Forelimb muscle (tissue), 1 donor: ENCODE measurements at regions not wholly inside any gene's neighbourhood (a gene's known extent, or its start where the extent isn't known, plus 50 kb on each side); places are given as distances from the start of the nearest gene placed in this dataset.

Experiments used
- DNase-seq: peaks from one replicate; pipeline ENCODE4 v3.0.0-alpha.2; 2013; ENCODE audit warnings: low read depth

DNA sequence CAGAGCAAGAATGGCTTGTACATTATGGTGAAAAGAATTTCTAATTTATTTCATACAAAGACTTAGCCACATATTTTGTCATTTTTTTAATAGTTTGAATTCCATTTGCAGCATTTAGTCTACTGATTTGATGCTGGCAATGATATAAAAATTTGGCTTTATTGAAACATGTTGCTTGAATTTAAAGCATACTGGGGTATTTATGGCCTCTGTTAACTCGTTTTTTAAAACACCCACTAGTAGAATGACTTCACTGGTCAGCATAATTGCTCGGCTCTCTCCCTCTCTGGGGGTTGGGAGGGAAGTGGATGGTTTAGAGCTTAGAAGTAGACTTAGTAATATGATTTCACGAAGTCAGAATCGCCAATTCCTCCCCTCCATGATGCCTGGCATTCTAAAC is 354.9 kb upstream of the HTR2A start:
- DNase-seq, result no peak

DNA sequence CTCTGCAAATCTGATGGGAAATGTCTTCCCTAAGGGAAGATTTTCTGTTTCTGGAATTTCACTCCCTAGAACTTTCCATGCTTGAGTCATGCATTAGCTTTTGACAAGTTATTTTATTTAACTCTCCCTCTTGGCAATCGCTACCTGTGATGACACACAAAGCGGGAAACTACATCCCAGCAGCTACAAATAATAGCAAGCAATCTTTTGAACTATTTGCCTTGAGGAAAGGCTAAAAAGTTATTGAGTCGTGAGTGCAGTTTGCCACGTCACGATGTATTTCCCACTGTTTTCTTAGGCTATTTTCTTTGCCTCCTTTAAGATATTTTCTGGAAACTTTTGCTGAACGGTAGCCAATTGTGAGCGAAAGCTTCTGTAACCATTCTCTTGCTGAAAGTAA is 353.3 kb upstream of the HTR2A start:
- DNase-seq, result peak; percentile 53

DNA sequence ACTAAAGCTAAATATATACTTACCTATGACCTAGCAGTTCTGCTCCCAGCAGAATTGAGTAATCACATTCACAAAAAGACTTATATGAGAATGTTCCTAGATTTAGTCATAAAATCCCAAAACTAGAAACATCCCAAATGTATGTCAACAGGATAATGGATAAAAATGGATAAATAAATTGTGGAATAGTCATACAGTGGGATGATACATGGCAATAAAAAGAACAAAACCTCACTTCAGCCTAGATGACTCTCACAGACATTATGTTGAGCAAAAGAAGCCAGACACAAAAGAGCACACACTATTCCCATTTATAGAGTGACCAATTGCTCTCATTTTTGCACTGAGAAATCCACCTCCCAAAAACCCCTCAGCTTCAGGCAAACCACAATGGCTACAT is 352.4 kb upstream of the HTR2A start:
- no peak for DNase-seq

DNA sequence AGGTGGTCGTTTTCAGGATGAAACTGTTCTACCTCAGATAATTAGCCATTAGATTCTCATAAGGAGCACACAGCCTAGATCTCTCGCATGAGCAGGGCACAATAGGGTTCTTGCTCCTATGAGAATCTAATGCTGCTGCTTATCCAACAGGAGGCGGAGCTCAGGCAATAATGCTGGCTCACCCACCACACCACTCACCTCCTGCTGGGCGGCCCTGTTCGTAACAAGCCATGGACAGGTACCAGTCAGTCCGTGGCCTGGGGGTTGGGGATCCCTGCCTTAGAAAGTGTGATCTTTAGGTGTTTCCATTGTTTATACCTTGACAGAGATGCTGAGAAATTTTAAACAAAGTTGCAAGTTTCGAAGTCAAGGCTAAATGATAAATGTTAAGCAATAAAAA is 344.6 kb upstream of the HTR2A start:
- no peak for DNase-seq

DNA sequence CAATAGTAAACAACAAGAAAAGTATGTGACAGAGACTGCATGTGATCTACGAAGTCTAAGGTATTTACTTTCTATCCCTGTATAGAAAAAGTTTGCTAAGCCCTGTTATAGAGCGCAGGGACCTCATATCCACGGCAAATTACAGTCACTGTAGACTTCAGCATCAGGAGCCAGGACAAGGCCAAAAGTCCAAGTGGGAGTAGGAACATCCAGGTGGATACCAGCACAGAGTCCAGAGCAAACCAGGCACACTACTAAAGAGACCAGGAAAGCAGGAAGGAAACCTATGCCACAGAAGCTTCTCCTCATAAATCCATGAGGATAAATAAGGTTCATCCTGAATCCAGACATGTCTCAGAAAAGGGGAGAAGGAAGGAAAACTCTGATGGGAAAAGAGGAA is 342.2 kb upstream of the HTR2A start:
- DNase-seq, result no peak

DNA sequence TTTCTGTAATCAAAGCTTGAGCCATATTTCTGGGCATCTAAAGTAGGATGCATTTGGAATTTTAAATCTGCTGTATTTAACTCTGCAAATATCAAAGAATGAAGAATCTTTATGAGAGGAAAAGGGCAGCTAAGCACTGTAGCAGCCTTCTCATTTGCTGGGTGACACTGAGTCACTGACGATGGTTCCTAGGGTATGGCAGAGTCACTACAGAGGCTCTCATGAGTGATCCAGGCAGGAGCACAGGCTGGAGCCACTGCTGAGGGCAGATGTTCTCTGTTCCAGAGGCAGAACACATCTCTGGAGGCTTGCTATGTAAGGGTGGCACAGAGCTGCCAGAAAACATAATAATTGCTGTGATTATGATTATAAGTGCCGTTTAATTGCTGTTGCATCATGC is 340.7 kb upstream of the HTR2A start:
- DNase-seq, result no peak

DNA sequence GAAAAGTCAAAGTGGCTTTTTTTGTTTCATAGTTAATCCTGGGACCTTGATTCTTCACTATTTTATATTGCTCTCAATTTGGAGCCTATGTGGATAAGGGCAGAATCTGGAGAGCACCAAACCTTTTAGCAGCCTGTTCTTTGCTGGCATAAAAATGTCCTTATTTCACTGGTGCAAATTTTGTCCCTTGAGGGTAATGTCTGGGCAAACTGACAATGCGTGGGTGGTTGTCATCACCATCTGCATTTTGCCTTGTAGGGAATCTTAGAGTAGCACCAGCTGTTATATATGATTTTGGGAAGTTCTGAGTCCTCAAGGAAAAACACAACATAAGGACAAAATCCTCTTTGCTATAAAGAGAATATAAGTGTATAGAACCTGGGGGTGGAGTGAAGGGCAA is 336.9 kb upstream of the HTR2A start:
- DNase-seq, result no peak

DNA sequence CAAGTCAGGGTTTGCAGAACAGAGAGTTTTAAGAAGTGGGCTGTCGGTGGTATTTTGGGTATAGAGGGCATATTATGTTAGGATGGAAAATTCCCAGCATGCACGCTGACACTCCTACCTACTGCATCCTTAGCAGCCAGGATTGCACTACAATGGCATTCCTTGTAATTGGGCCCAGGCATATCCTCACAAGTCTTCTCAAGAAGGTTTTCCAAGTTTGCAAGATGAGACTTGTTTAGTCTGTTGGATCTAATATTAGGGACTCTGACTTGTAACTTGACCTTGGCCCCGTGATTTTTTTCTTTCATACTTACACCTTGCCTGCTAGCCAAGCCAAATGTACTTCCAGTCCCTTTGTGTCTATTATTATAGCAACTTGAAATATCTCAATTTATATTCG is 335.7 kb upstream of the HTR2A start:
- no peak for DNase-seq

DNA sequence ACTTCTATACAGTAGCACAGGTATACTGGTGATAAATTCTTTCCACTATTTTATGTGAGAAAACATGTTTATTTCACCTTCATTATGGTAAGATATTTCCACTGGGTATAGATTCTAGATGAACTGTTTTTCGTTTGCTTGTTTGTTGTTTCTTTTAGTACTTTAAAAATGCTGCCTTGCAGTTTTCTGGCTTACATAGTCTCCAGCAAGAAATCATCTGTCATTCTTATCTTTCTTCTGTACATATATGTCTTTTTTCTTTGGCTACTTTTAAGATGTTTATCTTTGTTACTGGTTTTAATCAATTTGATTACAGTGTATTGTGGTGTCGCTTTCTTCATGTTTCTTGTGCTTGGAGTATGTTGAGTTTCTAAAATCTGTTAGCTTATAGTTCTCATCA is 333.3 kb upstream of the HTR2A start:
- DNase-seq, result no peak

DNA sequence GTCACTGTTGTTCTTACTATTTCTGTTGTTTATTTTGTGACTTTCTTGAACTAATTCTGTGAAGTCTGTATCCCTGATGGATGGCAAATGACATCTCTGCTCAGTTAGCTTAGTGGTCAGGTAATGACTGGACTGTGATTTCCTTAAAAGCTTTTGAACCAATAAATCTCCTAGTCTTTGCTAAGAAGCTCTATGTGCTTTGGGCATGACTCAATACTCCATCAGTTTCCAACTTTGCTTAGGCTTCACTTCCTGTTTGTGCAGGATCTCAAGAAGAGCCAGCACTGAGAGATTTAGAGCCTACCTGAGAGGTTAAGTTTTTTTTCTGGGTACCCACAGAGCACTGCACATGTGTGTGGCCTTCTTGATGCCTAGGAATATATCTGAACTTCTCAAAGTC is 329.7 kb upstream of the HTR2A start:
- DNase-seq, result no peak

DNA sequence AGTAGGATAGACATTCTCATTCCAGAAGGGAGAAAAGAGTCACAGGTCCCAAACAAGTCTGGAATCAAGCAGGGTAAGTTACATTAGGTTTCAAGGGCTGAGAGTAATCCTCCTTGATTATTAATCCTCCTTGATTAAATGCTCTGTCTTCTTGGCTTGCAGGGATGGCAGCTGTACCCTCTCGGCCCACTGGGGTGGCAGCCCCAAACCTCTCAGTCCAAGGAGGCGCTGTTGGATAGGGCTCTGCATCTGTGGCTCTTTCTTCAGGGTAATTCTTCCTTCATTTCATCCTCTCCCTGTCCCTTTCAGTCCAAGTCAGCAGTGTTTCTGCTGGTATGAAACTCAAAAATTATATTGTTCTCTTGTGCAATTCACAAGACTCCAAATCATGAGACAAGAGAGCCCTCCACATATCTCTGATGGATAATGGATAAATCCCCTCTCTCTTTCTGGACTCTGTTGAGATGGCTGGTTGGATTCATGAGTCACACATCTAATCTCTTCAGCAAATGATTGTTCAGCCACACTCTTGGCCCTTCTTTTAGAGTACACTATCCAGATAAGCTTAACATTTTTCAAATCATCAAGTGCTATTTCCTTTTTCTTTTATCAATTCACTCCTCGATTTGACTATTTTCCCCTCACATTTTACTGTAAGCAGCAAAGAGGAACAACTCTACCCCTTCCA is 323.7 kb upstream of the HTR2A start:
- DNase-seq, result no peak

DNA sequence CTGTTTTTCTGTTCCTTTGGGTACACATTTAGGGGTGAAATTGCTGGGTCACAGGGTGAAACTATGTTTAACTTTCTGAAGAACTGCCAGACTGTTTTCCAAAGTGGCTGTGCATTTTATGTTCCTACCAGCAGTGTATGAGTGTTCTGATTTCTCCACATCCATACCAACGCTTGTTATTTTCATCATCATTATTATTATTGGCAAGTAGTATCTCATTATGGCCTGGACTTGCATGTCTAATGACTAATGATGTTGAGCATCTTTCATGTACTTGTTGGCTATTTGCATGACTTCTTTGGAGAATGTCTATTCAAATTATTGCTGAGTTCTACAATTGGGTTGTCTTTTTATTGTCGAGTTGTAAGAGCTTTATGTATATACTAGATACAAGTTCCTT is 321.8 kb upstream of the HTR2A start:
- no peak for DNase-seq

DNA sequence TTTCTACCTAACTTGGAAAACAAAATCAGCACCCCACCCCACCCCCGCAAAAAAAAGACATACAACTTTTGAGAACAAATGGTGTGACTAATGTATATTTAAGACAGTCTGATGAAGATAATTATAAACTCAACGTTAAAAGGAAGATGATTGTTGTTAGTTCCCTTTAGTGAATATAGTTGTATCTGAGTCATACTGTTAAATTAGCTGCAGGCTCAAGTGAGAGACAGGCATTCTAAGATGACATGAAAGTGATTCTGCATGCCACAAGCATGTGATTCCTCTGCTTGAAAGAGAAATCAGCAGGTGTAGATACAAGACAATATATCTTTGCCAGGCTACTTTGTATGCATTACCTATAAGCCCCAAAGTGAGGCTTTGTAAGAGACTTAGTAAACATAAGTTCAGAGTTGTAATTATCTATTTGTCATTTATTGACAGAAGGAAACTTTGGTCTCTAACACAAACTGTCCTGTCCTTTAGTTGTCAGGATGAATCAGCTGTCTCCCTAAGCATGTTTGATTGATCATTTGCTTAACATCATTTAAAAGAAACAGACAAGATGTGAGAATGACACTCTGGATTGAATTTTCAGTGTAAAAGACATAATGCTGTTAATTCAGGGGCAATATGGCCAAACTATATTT is 319.4 kb upstream of the HTR2A start:
- no peak for DNase-seq

DNA sequence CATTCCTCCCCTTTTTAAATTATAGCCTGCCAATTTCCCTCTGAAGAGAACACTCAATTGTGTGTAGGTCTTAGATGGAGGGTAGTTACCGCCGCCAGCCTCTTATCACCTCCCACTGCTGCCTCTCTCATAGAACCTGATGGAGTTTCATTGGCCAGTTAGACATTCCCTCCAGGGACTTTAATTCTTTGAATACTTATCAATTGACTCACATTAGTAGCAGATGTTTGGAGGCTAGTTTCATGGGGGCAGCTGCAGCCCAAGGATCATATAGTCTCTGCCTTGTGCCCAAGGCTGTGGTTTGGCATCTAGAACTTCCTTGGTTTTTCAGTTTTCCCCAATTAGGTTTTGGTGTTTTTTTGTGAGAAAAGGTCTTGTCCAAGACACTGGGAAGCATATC is 318.9 kb upstream of the HTR2A start:
- no peak for DNase-seq

DNA sequence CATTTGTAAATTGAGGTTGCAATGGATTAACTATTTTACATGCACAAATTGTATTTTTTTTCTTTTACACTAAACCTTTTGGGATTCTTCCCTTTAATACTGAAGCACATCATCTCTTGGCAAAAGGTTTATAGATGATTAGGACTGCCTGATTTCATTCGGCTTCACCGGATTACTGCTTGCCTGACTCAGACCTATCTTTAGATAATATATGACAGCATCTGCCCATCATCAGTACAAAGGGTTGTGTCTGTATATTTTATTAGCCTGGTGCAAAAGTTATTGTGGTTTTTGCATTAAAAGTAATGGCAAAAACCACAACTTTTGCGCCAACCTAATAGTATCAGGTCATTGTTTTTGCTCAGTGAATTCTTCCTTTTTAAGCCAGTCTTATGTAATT is 316.2 kb upstream of the HTR2A start:
- no peak for DNase-seq

DNA sequence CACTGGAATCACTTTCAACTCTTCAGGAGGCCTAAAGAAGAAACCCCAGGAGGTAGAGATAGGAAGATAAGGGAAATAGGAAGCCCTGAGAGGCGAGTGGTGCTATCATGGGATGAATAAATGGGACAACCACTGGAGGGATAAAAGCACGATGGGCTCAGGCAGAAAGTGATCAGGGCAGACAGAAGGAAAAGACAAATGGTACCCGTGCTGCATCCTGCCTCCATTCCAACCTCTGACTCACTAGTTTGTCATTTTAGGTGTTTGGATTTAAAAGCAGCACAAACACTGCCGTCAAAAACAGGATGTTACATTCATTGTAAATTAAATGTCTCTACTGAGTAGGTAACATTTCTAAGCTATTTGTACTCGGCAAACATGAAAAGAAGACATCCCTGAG is 314.3 kb upstream of the HTR2A start:
- no peak for DNase-seq

DNA sequence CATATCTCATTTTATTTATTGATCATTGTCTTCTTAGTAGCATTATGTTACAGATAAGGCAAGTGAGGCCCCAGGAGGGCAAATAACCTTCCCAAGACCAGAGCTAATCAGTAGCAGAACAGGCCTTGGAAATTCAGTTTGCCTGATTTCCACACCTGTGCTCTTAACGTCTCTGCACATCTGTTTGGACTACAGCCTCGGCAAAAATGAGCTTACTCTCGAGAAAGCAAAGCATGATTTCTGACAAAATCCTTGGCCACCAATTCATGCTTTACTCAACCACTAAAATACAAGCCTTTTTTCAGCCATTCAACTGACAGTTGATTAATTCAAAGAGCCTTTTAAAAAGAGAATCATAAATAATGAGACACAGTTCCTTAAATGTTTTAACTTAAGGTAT is 309.3 kb upstream of the HTR2A start:
- DNase-seq, result peak; percentile 60

DNA sequence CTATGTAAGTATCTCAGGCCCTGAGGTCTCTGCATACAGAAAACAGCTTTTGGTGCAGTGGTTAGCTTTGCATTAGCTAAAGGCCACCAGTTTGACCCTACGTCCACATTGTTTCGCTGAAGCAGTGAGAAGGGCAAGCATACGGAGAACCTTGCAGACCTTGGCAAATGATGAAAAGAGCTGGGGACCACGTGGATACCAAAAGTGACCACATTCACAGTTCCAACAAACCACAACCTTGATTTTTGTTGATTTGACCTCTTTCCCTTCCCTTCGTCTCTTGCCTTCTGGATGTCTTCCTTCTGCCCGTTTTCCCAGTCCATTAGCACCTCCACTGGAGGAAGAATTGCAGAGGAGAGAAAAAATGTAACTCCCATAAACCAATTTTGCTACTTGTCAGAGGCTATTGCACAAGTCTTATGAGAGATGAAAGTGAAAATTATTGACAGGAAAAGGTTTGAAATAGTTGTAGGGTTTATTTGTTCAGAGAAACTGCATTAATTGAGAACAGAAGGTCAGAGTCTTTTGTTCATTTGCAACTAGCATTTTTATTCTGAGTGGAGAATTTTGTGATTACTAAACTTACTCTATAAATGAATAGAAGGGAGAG is 293.9 kb upstream of the HTR2A start:
- no peak for DNase-seq

DNA sequence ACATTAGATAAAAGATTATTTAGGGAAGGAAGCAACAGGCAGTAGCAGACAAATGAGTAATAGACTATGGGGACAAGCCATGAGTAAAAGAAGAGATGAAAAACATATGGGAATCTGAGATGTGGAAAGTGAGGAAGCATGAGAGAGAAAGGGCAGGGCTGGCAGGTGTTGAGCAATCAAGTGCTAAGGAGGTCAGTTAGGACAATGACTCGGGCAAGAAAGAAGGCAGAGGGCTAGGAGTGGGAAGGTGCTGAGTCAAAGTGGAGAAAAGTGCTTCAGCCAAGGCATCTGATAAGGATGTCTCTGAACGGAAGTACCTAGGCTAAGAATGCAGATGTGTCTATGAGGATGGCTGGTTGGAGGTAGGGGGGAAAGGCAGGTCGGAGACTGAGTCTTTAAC is 291.9 kb upstream of the HTR2A start:
- DNase-seq, result no peak

DNA sequence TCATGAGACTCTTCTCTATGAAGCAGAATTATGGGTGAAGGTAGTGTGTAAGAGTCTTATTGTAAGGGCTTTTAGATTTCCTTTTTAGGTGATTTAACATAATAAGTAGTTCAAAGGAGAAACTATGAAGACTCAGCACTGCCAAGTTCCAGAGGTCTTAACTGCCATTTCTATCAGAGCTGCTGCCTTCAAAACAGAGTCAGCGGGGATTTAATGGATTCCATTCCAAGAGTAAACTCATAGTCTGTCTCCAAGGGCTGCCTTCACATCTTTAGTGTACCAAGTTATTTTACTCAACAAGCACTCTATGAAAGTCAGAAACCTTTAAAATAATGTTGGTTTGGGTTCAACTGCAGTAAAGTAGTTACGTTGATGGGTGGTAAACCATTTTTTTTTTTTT is 289.6 kb upstream of the HTR2A start:
- no peak for DNase-seq

DNA sequence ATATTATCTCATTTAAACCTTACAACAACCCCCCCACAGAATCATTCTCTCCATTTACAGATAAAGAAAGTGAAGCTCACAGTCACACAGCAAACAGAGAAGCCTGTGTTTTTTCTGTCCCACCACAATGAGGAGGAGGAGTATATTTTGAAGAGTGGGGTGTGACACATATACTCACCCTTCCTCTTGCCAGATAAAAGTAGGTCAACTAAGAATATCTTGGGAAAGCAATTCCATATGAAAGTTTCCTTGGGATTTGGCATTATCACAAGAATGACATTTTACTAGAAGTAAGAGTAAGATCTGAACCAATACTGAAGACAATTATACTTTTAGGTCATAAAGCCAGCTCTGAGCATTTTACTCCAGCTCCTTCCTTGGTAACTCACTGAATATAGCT is 287.5 kb upstream of the HTR2A start:
- peak; percentile 52 for DNase-seq

DNA sequence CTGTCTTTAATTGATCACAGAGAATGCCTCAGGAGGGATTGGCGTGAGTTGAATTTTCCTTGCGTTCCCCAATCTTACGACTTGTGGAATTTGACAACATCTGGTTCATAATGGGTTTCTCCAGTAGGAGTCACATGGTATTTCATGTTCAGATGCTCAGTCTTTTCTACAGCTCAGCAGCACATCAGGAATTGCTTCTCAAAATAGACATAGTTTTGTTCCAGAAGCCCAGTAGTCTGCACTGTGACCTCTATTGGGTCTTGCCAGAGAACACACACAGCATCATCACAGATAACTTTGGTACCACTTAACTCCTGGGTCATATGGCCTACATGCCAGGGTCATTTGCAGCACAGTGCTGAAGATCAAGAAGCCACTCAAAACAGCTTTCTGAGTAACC is 282.5 kb upstream of the HTR2A start:
- DNase-seq, result no peak

DNA sequence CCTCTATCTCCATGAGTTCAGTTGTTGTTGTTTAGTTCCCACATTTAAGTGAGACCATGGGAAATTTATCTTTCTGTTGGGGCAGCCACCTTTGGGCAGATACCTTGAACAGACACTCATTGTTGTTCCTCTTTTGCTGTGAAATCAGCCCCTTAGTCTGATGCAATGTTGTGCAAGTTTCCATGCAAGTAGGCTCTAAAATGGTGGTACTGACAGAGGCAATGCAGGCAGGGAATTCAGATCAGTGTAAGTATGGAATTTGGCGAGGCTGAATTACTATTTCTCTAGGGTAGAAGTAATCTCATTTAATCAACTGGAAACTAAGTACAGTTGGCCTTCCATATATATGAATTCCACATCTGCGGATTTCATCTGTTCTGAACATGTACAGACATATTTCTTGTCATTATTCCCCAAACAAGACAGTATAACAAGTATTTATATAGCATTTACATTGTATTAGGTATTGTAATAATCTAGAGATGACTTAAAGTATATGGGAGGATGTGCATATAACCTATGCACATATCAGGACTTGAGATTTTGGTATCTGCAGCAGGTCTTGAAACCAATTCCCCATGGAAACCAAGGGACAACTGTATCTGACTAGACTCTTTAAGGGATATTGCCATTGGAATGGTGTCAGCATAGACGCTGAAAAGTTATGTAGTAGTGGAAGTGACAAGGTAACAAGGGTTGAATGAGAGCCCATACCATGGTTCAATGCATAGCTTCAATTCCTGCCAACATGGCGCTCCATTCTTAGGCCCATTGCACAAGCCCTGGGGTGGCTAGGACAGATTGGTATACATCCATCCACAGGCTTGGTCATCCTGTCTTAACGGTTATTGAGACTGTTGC is 281.5 kb upstream of the HTR2A start:
- no peak for DNase-seq
